ENCODE measurements at regions not wholly inside any gene's neighbourhood (a gene's known extent, or its start where the extent isn't known, plus 50 kb on each side); places are given as distances from the start of the nearest gene placed in this dataset.

- TF ChIP-seq CTCF (IDR thresholded peaks at IDR 0.05) (no peak), POLR2A (IDR thresholded peaks at IDR 0.05) (no peak)
Observed at GRCh38 chr18:75122334-75122958, 86.5 kb downstream of the PTGR3 start.
